Liver (tissue), 8 donors: ENCODE measurements at regions not wholly inside any gene's neighbourhood (a gene's known extent, or its start where the extent isn't known, plus 50 kb on each side); places are given as distances from the start of the nearest gene placed in this dataset.

ENCODE experiments used
- DNase-seq: peaks from one replicate; pipeline ENCODE4 v3.0.0-alpha.2; 2017; ENCODE audit warnings: low spot score
- H3K27ac ChIP-seq, 2 donors: one replicate each; pipeline ENCODE4 v1.7.0; 2013; ENCODE audit warnings: inconsistent platforms in 2 of 2, low read length in 2 of 2, control low read depth in 1 of 2, low read depth in 1 of 2, mild to moderate bottlenecking in 1 of 2
- H3K27me3 ChIP-seq, 4 donors: one replicate each; pipeline versions ENCODE4 v1.6.1 to v1.7.0; 2013; ENCODE audit warnings: low read length in 3 of 4, inconsistent platforms in 1 of 4, mild to moderate bottlenecking in 1 of 4, moderate library complexity in 1 of 4; ENCODE audit not compliant: control insufficient read depth in 4 of 4, insufficient read depth in 4 of 4
- H3K36me3 ChIP-seq, 4 donors: one replicate each; pipeline versions ENCODE4 v1.6.1 to v1.7.0; 2013; ENCODE audit warnings: low read length in 3 of 4, mild to moderate bottlenecking in 3 of 4, low read depth in 1 of 4, moderate library complexity in 1 of 4; ENCODE audit not compliant: control insufficient read depth in 4 of 4, insufficient read depth in 3 of 4
- H3K4me1 ChIP-seq, 4 donors: one replicate each; pipeline versions ENCODE4 v1.6.1 to v1.7.0; 2013; ENCODE audit warnings: low read length in 3 of 4, mild to moderate bottlenecking in 3 of 4, moderate library complexity in 1 of 4; ENCODE audit not compliant: control insufficient read depth in 4 of 4, insufficient read depth in 4 of 4
- H3K4me3 ChIP-seq, 3 donors: one replicate each; pipeline versions ENCODE4 v1.6.1 to v1.7.0; 2013; ENCODE audit warnings: low read length in 3 of 3, control low read depth in 1 of 3, low read depth in 1 of 3, mild to moderate bottlenecking in 1 of 3
- H3K9ac ChIP-seq, 2 donors: one replicate each; pipeline ENCODE4 v1.7.0; 2013; ENCODE audit warnings: low read length in 2 of 2, mild to moderate bottlenecking in 2 of 2, moderate library complexity in 2 of 2, control low read depth in 1 of 2, low read depth in 1 of 2
- H3K9me3 ChIP-seq, 4 donors: one replicate each; pipeline versions ENCODE4 v1.6.1 to v1.7.0; 2013; ENCODE audit warnings: low read length in 3 of 4; ENCODE audit not compliant: control insufficient read depth in 4 of 4
- ATF3 ChIP-seq: IDR thresholded peaks from 2 replicates; pipeline ENCODE4 v1.6.1; 2016; ENCODE audit warnings: antibody characterized with exemption
- CTCF ChIP-seq: fragments of 150-350 bp; IDR thresholded peaks from 2 replicates; pipeline ENCODE4 v1.5.1; 2017; ENCODE audit warnings: improper control_type of control experiment, low read depth, low read length; ENCODE audit not compliant: missing input control
- EGR1 ChIP-seq, 2 donors: IDR thresholded peaks; 2 replicates each; pipeline ENCODE4 v1.6.1; 2016 to 2018; ENCODE audit warnings: antibody characterized with exemption in 2 of 2, low read depth in 2 of 2
- FOXA1 ChIP-seq: IDR thresholded peaks from 2 replicates; pipeline ENCODE4 v1.6.1; 2016; ENCODE audit warnings: antibody characterized with exemption
- FOXA2 ChIP-seq: IDR thresholded peaks from 2 replicates; pipeline ENCODE4 v1.6.1; 2016; ENCODE audit warnings: antibody characterized with exemption
- GABPA ChIP-seq, 2 donors: IDR thresholded peaks in 1 of 2; conservative IDR thresholded peaks in 1 of 2; 2 replicates each; pipeline ENCODE4 v1.6.1; 2016; ENCODE audit warnings: antibody characterized with exemption in 2 of 2, mild to moderate bottlenecking in 1 of 2, moderate library complexity in 1 of 2
- HNF4A ChIP-seq, 2 donors: conservative IDR thresholded peaks; 2 replicates each; pipeline ENCODE4 v1.6.1; 2016; ENCODE audit warnings: antibody characterized with exemption in 2 of 2, mild to moderate bottlenecking in 2 of 2
- HNF4G ChIP-seq: IDR thresholded peaks from 2 replicates; pipeline ENCODE4 v1.6.1; 2016; ENCODE audit warnings: antibody characterized with exemption
- JUND ChIP-seq, 2 donors: IDR thresholded peaks; 2 replicates each; pipeline ENCODE4 v1.6.1; 2016; ENCODE audit warnings: antibody characterized with exemption in 2 of 2
- MAX ChIP-seq: IDR thresholded peaks from 2 replicates; pipeline ENCODE4 v1.6.1; 2016; ENCODE audit warnings: antibody characterized with exemption
- NR2F2 ChIP-seq: IDR thresholded peaks from 2 replicates; pipeline ENCODE4 v1.6.1; 2016; ENCODE audit warnings: antibody characterized with exemption
- RAD21 ChIP-seq, 2 donors: IDR thresholded peaks; 2 replicates each; pipeline ENCODE4 v1.6.1; 2016; ENCODE audit warnings: antibody characterized with exemption in 2 of 2, mild to moderate bottlenecking in 2 of 2
- REST ChIP-seq: IDR thresholded peaks from 2 replicates; pipeline ENCODE4 v1.6.1; 2016; ENCODE audit warnings: antibody characterized with exemption, mild to moderate bottlenecking
- RXRA ChIP-seq, 2 donors: IDR thresholded peaks; 2 replicates each; pipeline ENCODE4 v1.6.1; 2017 to 2018; ENCODE audit warnings: antibody characterized with exemption in 2 of 2, mild to moderate bottlenecking in 1 of 2
- SP1 ChIP-seq: IDR thresholded peaks from 2 replicates; pipeline ENCODE4 v1.6.1; 2018; ENCODE audit warnings: antibody characterized with exemption, mild to moderate bottlenecking
- YY1 ChIP-seq: IDR thresholded peaks from 2 replicates; pipeline ENCODE4 v1.6.1; 2016; ENCODE audit warnings: antibody characterized with exemption, mild to moderate bottlenecking
- ZBTB33 ChIP-seq: IDR thresholded peaks from 2 replicates; pipeline ENCODE4 v1.6.1; 2016; ENCODE audit warnings: antibody characterized with exemption
- WGBS: extraction: QIAGEN DNeasy Blood & Tissue Kit; methylation state at CpG from one replicate; pipeline ENCODE4 v1.1.7; 2013; 5-methylcytosine and 5-hydroxymethylcytosine counted together
- donor health status: healthy.
- donor health status: healthy.
- donor health status: healthy.
- donor health status: healthy.
- donor health status: healthy.

GRCh38 chr2:194946826-194947225 lies 710.2 kb upstream of the SLC39A10 start:
- no peak for DNase-seq
- no peak for TF ChIP-seq ZBTB33
- no peak for TF ChIP-seq NR2F2
- no peak for TF ChIP-seq RXRA (IDR thresholded peaks at IDR 0.05)
- no peak for TF ChIP-seq SP1
- no peak for TF ChIP-seq GABPA (IDR thresholded peaks at IDR 0.05 in 1 of 2, conservative IDR thresholded peaks at IDR 0.05 in 1 of 2)
- no peak for TF ChIP-seq REST
- TF ChIP-seq HNF4A (conservative IDR thresholded peaks at IDR 0.05): no peak
- TF ChIP-seq YY1: no peak
- no peak for TF ChIP-seq MAX
- TF ChIP-seq HNF4G: no peak
- no peak for TF ChIP-seq RAD21 (IDR thresholded peaks at IDR 0.05)
- no peak for TF ChIP-seq FOXA1
- no peak for TF ChIP-seq CTCF
- Histone ChIP-seq H3K27me3 (no peaks in the 10 kb centered on the region), H3K9me3 (no peaks in the 10 kb centered on the region), H3K4me3 (no peak overlapping the region), H3K36me3 (no peaks in the 10 kb centered on the region), H3K9ac (no peak overlapping the region), H3K27ac (no peak overlapping the region), H3K4me1 (no peaks in the 10 kb centered on the region)
- 66% methylated on average over 1 of the region's 1 CpG for WGBS

GRCh38 chr2:194938066-194938465 lies 719.0 kb upstream of the SLC39A10 start:
- Histone ChIP-seq H3K4me1 (no peaks in the 10 kb centered on the region), H3K27me3 (no peaks in the 10 kb centered on the region), H3K4me3 (no peak overlapping the region), H3K27ac (no peak overlapping the region), H3K9ac (no peak overlapping the region), H3K36me3 (no peaks in the 10 kb centered on the region), H3K9me3 (no peaks in the 10 kb centered on the region)
- TF ChIP-seq NR2F2: no peak
- no peak for TF ChIP-seq JUND (IDR thresholded peaks at IDR 0.05)
- no peak for TF ChIP-seq SP1
- TF ChIP-seq FOXA2: no peak
- TF ChIP-seq ATF3: no peak
- no peak for TF ChIP-seq HNF4A (conservative IDR thresholded peaks at IDR 0.05)
- TF ChIP-seq RXRA (IDR thresholded peaks at IDR 0.05): no peak
- no peak for TF ChIP-seq EGR1 (IDR thresholded peaks at IDR 0.05; ENCODE audit: low read depth in 2 of 2)
- TF ChIP-seq REST: no peak
- no peak for TF ChIP-seq CTCF
- no peak for TF ChIP-seq FOXA1
- no peak for TF ChIP-seq GABPA (IDR thresholded peaks at IDR 0.05 in 1 of 2, conservative IDR thresholded peaks at IDR 0.05 in 1 of 2)
- 56% methylated on average over 2 of the region's 2 CpGs for WGBS
- DNase-seq: no peak
